ENCODE measurements at regions not wholly inside any gene's neighbourhood (a gene's known extent, or its start where the extent isn't known, plus 50 kb on each side); places are given as distances from the start of the nearest gene placed in this dataset.
"Not testable (repeated sequence)": the region's sequence is repeated elsewhere in the genome, so short reads cannot be mapped to it uniquely, and the experiment has no call there.

- Histone ChIP-seq H3K4me3 (ENCODE audit: low read depth, low read length) (no peak overlapping the region), H3K36me3 (ENCODE audit: control insufficient read depth, insufficient read depth, low read length) (no peaks in the 10 kb centered on the region), H3K27me3 (ENCODE audit: control insufficient read depth, insufficient read depth, low read length) (no peaks in the 10 kb centered on the region)
- FAIRE-seq, result no peak
- DNase-seq (ENCODE audit: low read depth), result no peak
- no peak for TF ChIP-seq CTCF (IDR thresholded peaks at IDR 0.05; ENCODE audit: insufficient read depth, low read length, severe bottlenecking)
These were observed 127.2 kb downstream of the HS3ST3B1 start for GRCh38 chr17:14427900-14428647.

- not testable (repeated sequence) for H3K36me3 ChIP-seq (ENCODE audit: control insufficient read depth, insufficient read depth, low read length); H3K27me3 ChIP-seq (ENCODE audit: control insufficient read depth, insufficient read depth, low read length); DNase-seq (ENCODE audit: low read depth); H3K4me3 ChIP-seq (ENCODE audit: low read depth, low read length); FAIRE-seq
These were observed 122.3 kb downstream of the HS3ST3B1 start for GRCh38 chr17:14423156-14423555.

GRCh38 chr17:14417336-14417735 lies 116.5 kb downstream of the HS3ST3B1 start:
- FAIRE-seq (no peak), DNase-seq (ENCODE audit: low read depth) (no peak)
- TF ChIP-seq CTCF (IDR thresholded peaks at IDR 0.05; ENCODE audit: insufficient read depth, low read length, severe bottlenecking), result no peak
- Histone ChIP-seq H3K27me3 (ENCODE audit: control insufficient read depth, insufficient read depth, low read length) (no peaks in the 10 kb centered on the region), H3K4me3 (ENCODE audit: low read depth, low read length) (no peak overlapping the region), H3K36me3 (ENCODE audit: control insufficient read depth, insufficient read depth, low read length) (no peaks in the 10 kb centered on the region)

GRCh38 chr17:14409292-14409691 lies 108.4 kb downstream of the HS3ST3B1 start:
- FAIRE-seq (no peak), DNase-seq (ENCODE audit: low read depth) (no peak)
- TF ChIP-seq CTCF (IDR thresholded peaks at IDR 0.05; ENCODE audit: insufficient read depth, low read length, severe bottlenecking), result no peak
- H3K36me3 ChIP-seq (ENCODE audit: control insufficient read depth, insufficient read depth, low read length), result no peaks in the 10 kb centered on the region
- no peak overlapping the region for H3K4me3 ChIP-seq (ENCODE audit: low read depth, low read length)
- no peaks in the 10 kb centered on the region for H3K27me3 ChIP-seq (ENCODE audit: control insufficient read depth, insufficient read depth, low read length)

- Histone ChIP-seq H3K36me3 (ENCODE audit: control insufficient read depth, insufficient read depth, low read length) (no peaks in the 10 kb centered on the region), H3K4me3 (ENCODE audit: low read depth, low read length) (no peak overlapping the region), H3K27me3 (ENCODE audit: control insufficient read depth, insufficient read depth, low read length) (no peaks in the 10 kb centered on the region)
- no peak for DNase-seq (ENCODE audit: low read depth)
- no peak for TF ChIP-seq CTCF (IDR thresholded peaks at IDR 0.05; ENCODE audit: insufficient read depth, low read length, severe bottlenecking)
- FAIRE-seq, result no peak
These were observed 106.7 kb downstream of the HS3ST3B1 start for GRCh38 chr17:14407541-14407940.

- no peak for TF ChIP-seq CTCF (IDR thresholded peaks at IDR 0.05; ENCODE audit: insufficient read depth, low read length, severe bottlenecking)
- Histone ChIP-seq H3K36me3 (ENCODE audit: control insufficient read depth, insufficient read depth, low read length) (no peaks in the 10 kb centered on the region), H3K27me3 (ENCODE audit: control insufficient read depth, insufficient read depth, low read length) (no peaks in the 10 kb centered on the region), H3K4me3 (ENCODE audit: low read depth, low read length) (no peak overlapping the region)
- DNase-seq (ENCODE audit: low read depth) (no peak), FAIRE-seq (no peak)
These were observed 104.3 kb downstream of the HS3ST3B1 start for GRCh38 chr17:14405189-14405588.

Measured in bronchial epithelial cell (primary cell).